Lower leg skin (tissue), 4 donors: ENCODE measurements at regions not wholly inside any gene's neighbourhood (a gene's known extent, or its start where the extent isn't known, plus 50 kb on each side); places are given as distances from the start of the nearest gene placed in this dataset.

Experiments used
- DNase-seq, 2 donors: peaks; one replicate each; pipeline ENCODE4 v3.0.0-alpha.2; 2019; ENCODE audit warnings: low spot score in 2 of 2
- H3K4me3 ChIP-seq: fragments of 200-600 bp; sonication (generic); 2 replicates; pipeline ENCODE4 v1.5.1; 2017; ENCODE audit warnings: mild to moderate bottlenecking, low read depth; ENCODE audit not compliant: poor library complexity, severe bottlenecking
- POLR2A ChIP-seq, 2 donors: fragments of 450-650 bp; IDR thresholded peaks; one replicate each; pipeline ENCODE4 v1.6.1; 2016 to 2017; ENCODE audit warnings: antibody characterized with exemption in 2 of 2, mild to moderate bottlenecking in 1 of 2, moderate library complexity in 1 of 2
- WGBS, 2 donors: methylation state at CpG; one replicate each; pipeline ENCODE4 v1.1.5; 2018; 5-methylcytosine and 5-hydroxymethylcytosine counted together
- intact Hi-C: fragments of 100-400 bp; cut with DNase I; formaldehyde crosslinking; loops from one replicate; pipeline ENCODE4 v1.15.0; 2023; ENCODE audit warnings: low total_unique reads
- TF ChIP-seq, protein P1 (sequence below), 3 donors: fragments of 450-650 bp; IDR thresholded peaks; one replicate each; pipeline ENCODE4 v1.5.1; 2016; ENCODE audit warnings: antibody characterized with exemption in 3 of 3, mild to moderate bottlenecking in 3 of 3, moderate library complexity in 2 of 3

DNA sequence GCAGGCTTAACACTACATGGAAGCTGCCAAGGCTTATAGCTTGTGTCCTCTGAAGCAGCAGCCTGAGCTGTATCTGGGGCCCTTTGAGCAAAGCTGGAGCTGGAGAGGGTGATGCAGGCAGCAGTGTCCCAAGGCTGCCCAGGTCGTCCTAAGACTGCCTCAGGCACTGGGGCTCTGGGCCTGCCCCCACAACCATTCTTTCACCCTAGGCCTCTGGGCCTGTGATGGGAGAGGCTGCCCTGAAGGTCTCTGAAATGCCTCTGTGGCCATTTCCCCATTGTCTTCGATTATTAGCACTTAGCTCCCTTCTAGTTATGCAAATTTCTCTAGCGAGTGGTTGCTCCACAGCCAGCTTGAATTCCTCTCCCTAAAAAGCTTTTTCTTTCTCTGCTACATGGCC lies 142.0 kb downstream of the LRIG2 start:
- DNase-seq: no peak

DNA sequence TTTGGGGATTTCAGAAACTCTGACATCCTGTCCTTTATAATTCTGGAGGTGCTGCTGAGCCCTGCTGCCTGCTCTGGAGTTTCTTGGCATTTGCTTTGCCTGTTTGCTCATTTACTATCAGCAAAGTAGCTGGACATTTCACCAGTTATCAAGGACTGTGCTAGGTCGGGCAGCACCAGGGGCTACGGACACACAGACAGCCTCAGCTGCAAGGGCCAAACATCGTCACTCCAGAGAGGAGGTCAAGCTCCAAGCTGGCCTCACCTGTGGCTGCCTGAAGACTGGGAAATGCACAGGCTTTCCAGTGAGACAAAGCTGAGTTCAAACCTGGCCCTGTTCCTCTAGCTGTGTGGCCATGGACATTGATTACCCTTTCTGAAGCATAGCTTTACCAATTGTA lies 143.7 kb downstream of the LRIG2 start:
- WGBS, 2 donors: 91 to 93% methylated on average over 3 of the region's 3 CpGs
- TF ChIP-seq POLR2A (IDR thresholded peaks at IDR 0.05): no peak
- TF ChIP-seq, protein P1, sequence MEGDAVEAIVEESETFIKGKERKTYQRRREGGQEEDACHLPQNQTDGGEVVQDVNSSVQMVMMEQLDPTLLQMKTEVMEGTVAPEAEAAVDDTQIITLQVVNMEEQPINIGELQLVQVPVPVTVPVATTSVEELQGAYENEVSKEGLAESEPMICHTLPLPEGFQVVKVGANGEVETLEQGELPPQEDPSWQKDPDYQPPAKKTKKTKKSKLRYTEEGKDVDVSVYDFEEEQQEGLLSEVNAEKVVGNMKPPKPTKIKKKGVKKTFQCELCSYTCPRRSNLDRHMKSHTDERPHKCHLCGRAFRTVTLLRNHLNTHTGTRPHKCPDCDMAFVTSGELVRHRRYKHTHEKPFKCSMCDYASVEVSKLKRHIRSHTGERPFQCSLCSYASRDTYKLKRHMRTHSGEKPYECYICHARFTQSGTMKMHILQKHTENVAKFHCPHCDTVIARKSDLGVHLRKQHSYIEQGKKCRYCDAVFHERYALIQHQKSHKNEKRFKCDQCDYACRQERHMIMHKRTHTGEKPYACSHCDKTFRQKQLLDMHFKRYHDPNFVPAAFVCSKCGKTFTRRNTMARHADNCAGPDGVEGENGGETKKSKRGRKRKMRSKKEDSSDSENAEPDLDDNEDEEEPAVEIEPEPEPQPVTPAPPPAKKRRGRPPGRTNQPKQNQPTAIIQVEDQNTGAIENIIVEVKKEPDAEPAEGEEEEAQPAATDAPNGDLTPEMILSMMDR (IDR thresholded peaks at IDR 0.05): no peak
- DNase-seq: no peak
- intact Hi-C loops: no loop called here
- no peak overlapping the region for H3K4me3 ChIP-seq

More for the DNA sequence above, 142.0 kb downstream of the LRIG2 start:
- no peak overlapping the region for H3K4me3 ChIP-seq
- intact Hi-C loops: no loop called here
- no peak for TF ChIP-seq POLR2A (IDR thresholded peaks at IDR 0.05)
- TF ChIP-seq, protein P1 (IDR thresholded peaks at IDR 0.05): no peak
- WGBS, 2 donors: 91 to 95% methylated on average over 3 of the region's 3 CpGs

DNA sequence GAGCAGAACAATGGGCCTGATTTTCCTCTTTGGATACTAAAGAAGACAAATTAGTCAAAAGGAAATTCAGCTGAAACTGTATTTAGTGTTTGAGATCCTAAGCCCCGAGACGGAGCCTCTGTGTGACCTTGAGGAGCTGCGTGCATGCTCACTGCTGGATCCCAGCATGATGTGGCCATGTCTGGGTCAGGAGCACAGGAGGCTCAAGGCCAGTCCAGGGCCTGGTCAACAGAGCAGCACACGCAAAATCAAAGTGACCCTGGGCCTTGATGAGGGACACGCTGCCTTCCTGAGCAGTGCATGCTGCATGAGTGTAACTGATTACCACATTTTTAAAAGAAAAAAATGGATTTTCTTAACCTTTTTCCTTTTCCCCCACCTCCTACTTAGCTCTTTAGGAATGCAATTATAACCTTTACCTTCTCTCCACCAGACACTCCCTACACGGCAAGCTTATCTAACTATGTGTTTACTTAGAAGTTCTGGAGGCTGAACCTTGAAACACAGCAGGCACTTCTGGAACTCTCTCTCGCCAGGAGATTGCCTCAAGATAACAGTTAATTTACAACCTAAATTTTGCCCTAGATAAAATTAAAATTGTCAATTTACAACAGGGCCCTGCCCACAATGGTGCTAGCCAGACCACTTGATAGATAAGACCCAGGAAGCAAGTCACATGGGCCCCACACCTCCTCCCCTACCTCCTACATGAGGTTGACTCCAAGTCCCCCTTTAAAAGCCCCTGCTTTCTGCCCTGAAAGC lies 144.6 kb downstream of the LRIG2 start:
- H3K4me3 ChIP-seq: no peak overlapping the region
- TF ChIP-seq, protein P1 (IDR thresholded peaks at IDR 0.05): no peak
- no peak for TF ChIP-seq POLR2A (IDR thresholded peaks at IDR 0.05)
- DNase-seq: no peak
- WGBS, 2 donors: 54 to 66% methylated on average over 7 of the region's 7 CpGs
- intact Hi-C loops: no loop called here

- no peak overlapping the region for H3K4me3 ChIP-seq
- 49 to 77% methylated on average over 2 of the region's 2 CpGs for WGBS, 2 donors
- DNase-seq: no peak
- no peak for TF ChIP-seq POLR2A (IDR thresholded peaks at IDR 0.05)
- TF ChIP-seq, protein P1 (IDR thresholded peaks at IDR 0.05): no peak
- intact Hi-C loops: no loop called here
Measured at GRCh38 chr1:113219377-113219776, 146.4 kb downstream of the LRIG2 start.

GRCh38 chr1:113219828-113220227 lies 146.8 kb downstream of the LRIG2 start:
- TF ChIP-seq, protein P1 (IDR thresholded peaks at IDR 0.05): no peak
- no peak for TF ChIP-seq POLR2A (IDR thresholded peaks at IDR 0.05)
- WGBS, 2 donors: 87 to 89% methylated on average over 5 of the region's 5 CpGs
- intact Hi-C loops: no loop called here

DNA sequence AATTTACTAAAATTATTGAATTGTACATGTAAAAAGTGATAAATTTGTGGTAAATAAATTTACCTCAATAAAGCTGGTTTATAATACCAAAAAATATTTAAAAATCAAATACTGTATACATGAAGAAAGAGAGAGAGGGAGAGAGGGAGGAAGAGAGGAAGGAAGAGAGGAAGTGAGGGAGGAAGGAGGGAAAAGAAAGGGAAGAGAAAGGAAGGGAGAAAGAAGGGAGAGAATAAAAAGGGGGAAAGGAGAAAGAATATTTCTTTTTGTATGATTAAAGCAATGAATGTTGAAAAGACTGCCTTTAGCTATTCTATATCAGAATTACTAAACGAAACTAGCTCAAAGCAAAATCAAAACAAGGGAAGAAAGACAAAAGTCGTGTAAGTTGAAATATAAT lies 150.0 kb downstream of the LRIG2 start:
- H3K4me3 ChIP-seq: no peak overlapping the region
- intact Hi-C loops: no loop called here
- DNase-seq: no peak
- TF ChIP-seq POLR2A (IDR thresholded peaks at IDR 0.05): no peak
- TF ChIP-seq, protein P1 (IDR thresholded peaks at IDR 0.05): no peak
- 60 to 73% methylated on average over 2 of the region's 2 CpGs for WGBS, 2 donors

More at GRCh38 chr1:113219828-113220227, 146.8 kb downstream of the LRIG2 start:
- DNase-seq: no peak
- no peak overlapping the region for H3K4me3 ChIP-seq
